Stimulated activated CD4-positive, alpha-beta T cell treated with anti-CD3 and anti-CD28 coated beads, Interleukin-4, amount 100 ng/mL, for 1 hour (primary cell): ENCODE measurements at regions not wholly inside any gene's neighbourhood (a gene's known extent, or its start where the extent isn't known, plus 50 kb on each side); places are given as distances from the start of the nearest gene placed in this dataset.

Experiments used
- DNase-seq: peaks from one replicate; pipeline ENCODE4 v3.0.0-alpha.2; 2020

- DNase-seq: no peak
These were observed 357.3 kb upstream of the DDHD1 start for GRCh38 chr14:53510281-53510912.

- DNase-seq: no peak
These were observed 356.4 kb upstream of the DDHD1 start for GRCh38 chr14:53509276-53510244.

- DNase-seq: no peak
These were observed 348.5 kb upstream of the DDHD1 start for GRCh38 chr14:53501361-53502211.

GRCh38 chr14:53500191-53500590 is 347.1 kb upstream of the DDHD1 start:
- DNase-seq: no peak

GRCh38 chr14:53496668-53497067 is 343.5 kb upstream of the DDHD1 start:
- no peak for DNase-seq

GRCh38 chr14:53495846-53496343 is 342.8 kb upstream of the DDHD1 start:
- no peak for DNase-seq

- no peak for DNase-seq
These were observed 341.5 kb upstream of the DDHD1 start for GRCh38 chr14:53494587-53494986.

- no peak for DNase-seq
These were observed 340.7 kb upstream of the DDHD1 start for GRCh38 chr14:53493860-53494259.

- no peak for DNase-seq
These were observed 340.2 kb upstream of the DDHD1 start for GRCh38 chr14:53493320-53493719.

- no peak for DNase-seq
These were observed 338.8 kb upstream of the DDHD1 start for GRCh38 chr14:53491884-53492277.

GRCh38 chr14:53491256-53491883 is 338.2 kb upstream of the DDHD1 start:
- no peak for DNase-seq

GRCh38 chr14:53478174-53478573 is 325.1 kb upstream of the DDHD1 start:
- DNase-seq: no peak

GRCh38 chr14:53473480-53473879 is 320.4 kb upstream of the DDHD1 start:
- DNase-seq: no peak

- DNase-seq: no peak
These were observed 319.2 kb upstream of the DDHD1 start for GRCh38 chr14:53472306-53472705.

- no peak for DNase-seq
These were observed 317.4 kb upstream of the DDHD1 start for GRCh38 chr14:53470351-53471043.

GRCh38 chr14:53468876-53469275 is 315.8 kb upstream of the DDHD1 start:
- no peak for DNase-seq

GRCh38 chr14:53464376-53464775 is 311.3 kb upstream of the DDHD1 start:
- no peak for DNase-seq

- no peak for DNase-seq
These were observed 310.0 kb upstream of the DDHD1 start for GRCh38 chr14:53462931-53463778.

- no peak for DNase-seq
These were observed 308.7 kb upstream of the DDHD1 start for GRCh38 chr14:53461858-53462257.

- DNase-seq: no peak
These were observed 307.4 kb upstream of the DDHD1 start for GRCh38 chr14:53460544-53460943.

- DNase-seq: no peak
These were observed 305.3 kb upstream of the DDHD1 start for GRCh38 chr14:53458368-53458814.
